Keratinocyte (primary cell): ENCODE measurements at regions not wholly inside any gene's neighbourhood (a gene's known extent, or its start where the extent isn't known, plus 50 kb on each side); places are given as distances from the start of the nearest gene placed in this dataset.

Source experiments
- DNase-seq: peaks from one replicate; pipeline ENCODE4 v3.0.0-alpha.2; 2011; ENCODE audit warnings: low read depth, missing footprints, low spot score
- FAIRE-seq: peaks from 2 replicates; lab custom pipeline; 2011; peaks lifted over from hg19 to GRCh38; lab: Jason Lieb, UNC
- H2AFZ ChIP-seq: 2 replicates; pipeline ENCODE4 v1.6.0; 2012; ENCODE audit warnings: low read length, control low read depth, inconsistent platforms; ENCODE audit not compliant: control insufficient read depth
- H3K27ac ChIP-seq: 2 replicates; pipeline ENCODE4 v1.5.1; 2011; ENCODE audit warnings: low read length; ENCODE audit not compliant: control insufficient read depth, insufficient read depth
- H3K27me3 ChIP-seq: 3 replicates; pipeline ENCODE4 v1.6.0; 2011; ENCODE audit warnings: low read length; ENCODE audit not compliant: control insufficient read depth, insufficient read depth; ENCODE audit errors: extremely low read depth
- H3K36me3 ChIP-seq, 2 experiments: 2 replicates in 1 of 2; 3 replicates in 1 of 2; pipeline ENCODE4 v1.5.1; 2011; ENCODE audit warnings: low read length in 2 of 2, mild to moderate bottlenecking in 1 of 2; ENCODE audit not compliant: control insufficient read depth in 2 of 2, insufficient read depth in 2 of 2; ENCODE audit errors: extremely low read depth in 1 of 2
- H3K4me1 ChIP-seq: 3 replicates; pipeline ENCODE4 v1.5.1; 2011; ENCODE audit warnings: low read length; ENCODE audit not compliant: control insufficient read depth, insufficient read depth; ENCODE audit errors: extremely low read depth
- H3K4me2 ChIP-seq: 3 replicates; pipeline ENCODE4 v1.6.0; 2011; ENCODE audit warnings: low read depth, low read length; ENCODE audit not compliant: control insufficient read depth, insufficient read depth; ENCODE audit errors: extremely low read depth
- H3K4me3 ChIP-seq, 3 experiments: fragments of 200-600 bp in 1 of 3; sonication (generic) in 1 of 3; 2 replicates in 2 of 3; 3 replicates in 1 of 3; pipeline ENCODE4 v1.5.1; 2011 to 2016; ENCODE audit warnings: low read length in 3 of 3, mild to moderate bottlenecking in 3 of 3, control low read depth in 2 of 3, inconsistent platforms in 1 of 3, low read depth in 1 of 3, mixed read lengths in 1 of 3, mixed run types in 1 of 3, moderate library complexity in 1 of 3; ENCODE audit not compliant: control insufficient read depth in 2 of 3, insufficient read depth in 2 of 3; ENCODE audit errors: extremely low read depth in 1 of 3
- H3K79me2 ChIP-seq: 2 replicates; pipeline ENCODE4 v1.6.0; 2012; ENCODE audit warnings: low read length; ENCODE audit not compliant: control insufficient read depth, insufficient read depth
- H3K9ac ChIP-seq: 3 replicates; pipeline ENCODE4 v1.6.0; 2011; ENCODE audit warnings: low read length; ENCODE audit not compliant: control insufficient read depth, insufficient read depth; ENCODE audit errors: extremely low read depth
- H3K9me1 ChIP-seq: 3 replicates; pipeline ENCODE4 v1.6.0; 2011; ENCODE audit warnings: low read length; ENCODE audit not compliant: control insufficient read depth, insufficient read depth; ENCODE audit errors: extremely low read depth
- H3K9me3 ChIP-seq: 2 replicates; pipeline ENCODE4 v1.5.1; 2012; ENCODE audit warnings: low read depth, low read length; ENCODE audit not compliant: control insufficient read depth
- H4K20me1 ChIP-seq: 3 replicates; pipeline ENCODE4 v1.6.0; 2011; ENCODE audit warnings: low read length; ENCODE audit not compliant: control insufficient read depth, insufficient read depth; ENCODE audit errors: extremely low read depth
- CTCF ChIP-seq, 3 experiments: IDR thresholded peaks in 1 of 3; conservative IDR thresholded peaks in 1 of 3; optimal IDR thresholded peaks in 1 of 3; 2 replicates in 2 of 3; 3 replicates in 1 of 3; pipeline versions ENCODE3 to v1.5.1; 2011; ENCODE audit warnings: low read length in 3 of 3, mild to moderate bottlenecking in 3 of 3, moderate library complexity in 2 of 3, control low read depth in 1 of 3, inconsistent platforms in 1 of 3; ENCODE audit not compliant: insufficient read depth in 2 of 3; ENCODE audit errors: extremely low read depth in 1 of 3
- EZH2 ChIP-seq: IDR thresholded peaks from one replicate; pipeline ENCODE4 v1.6.1; 2012; ENCODE audit warnings: inconsistent platforms, mild to moderate bottlenecking, low read length, moderate library complexity
- dilution Hi-C: fragments of 300-500 bp; cut with MboI; formaldehyde crosslinking; loops from one replicate; pipeline ENCODE4 v1.7.0; 2020; ENCODE audit warnings: low sequenced_read_pairs; ENCODE audit not compliant: extremely low pct_ligation_motif_present

GRCh38 chr6:9896806-9897205, 518.1 kb downstream of the TFAP2A start:
- Histone ChIP-seq H3K4me3 (no peak overlapping the region), H3K36me3 (no peaks in the 10 kb centered on the region), H3K27ac (no peak overlapping the region), H4K20me1 (no peaks in the 10 kb centered on the region), H3K4me1 (no peaks in the 10 kb centered on the region), H3K9me1 (no peaks in the 10 kb centered on the region), H3K9me3 (no peaks in the 10 kb centered on the region), H2AFZ (no peak overlapping the region), H3K79me2 (no peaks in the 10 kb centered on the region), H3K4me2 (no peak overlapping the region), H3K9ac (no peak overlapping the region), H3K27me3 (no peaks in the 10 kb centered on the region)
- TF ChIP-seq CTCF (optimal IDR thresholded peaks at IDR 0.05 in 1 of 3, IDR thresholded peaks at IDR 0.05 in 1 of 3, conservative IDR thresholded peaks at IDR 0.05 in 1 of 3; ENCODE audit: extremely low read depth in 1 of 3, insufficient read depth in 2 of 3, low read length in 3 of 3) (no peak), EZH2 (no peak)
- dilution Hi-C loops = no loop called here
- DNase-seq (no peak), FAIRE-seq (no peak)

- Histone ChIP-seq H3K9me3 (no peaks in the 10 kb centered on the region), H4K20me1 (no peaks in the 10 kb centered on the region), H3K36me3 (no peaks in the 10 kb centered on the region), H3K79me2 (no peaks in the 10 kb centered on the region), H3K27ac (no peak overlapping the region), H3K4me1 (no peaks in the 10 kb centered on the region), H3K27me3 (no peaks in the 10 kb centered on the region), H3K9me1 (no peaks in the 10 kb centered on the region), H3K4me2 (no peak overlapping the region), H3K9ac (no peak overlapping the region), H2AFZ (no peak overlapping the region), H3K4me3 (no peak overlapping the region)
- DNase-seq = no peak
- TF ChIP-seq CTCF (optimal IDR thresholded peaks at IDR 0.05 in 1 of 3, IDR thresholded peaks at IDR 0.05 in 1 of 3, conservative IDR thresholded peaks at IDR 0.05 in 1 of 3; ENCODE audit: extremely low read depth in 1 of 3, insufficient read depth in 2 of 3, low read length in 3 of 3) (no peak), EZH2 (no peak)
- no peak for FAIRE-seq
- dilution Hi-C loops = no loop called here
These were observed 524.0 kb downstream of the TFAP2A start for GRCh38 chr6:9890893-9891292.
